ENCODE measurements at regions not wholly inside any gene's neighbourhood (a gene's known extent, or its start where the extent isn't known, plus 50 kb on each side); places are given as distances from the start of the nearest gene placed in this dataset.

DNA sequence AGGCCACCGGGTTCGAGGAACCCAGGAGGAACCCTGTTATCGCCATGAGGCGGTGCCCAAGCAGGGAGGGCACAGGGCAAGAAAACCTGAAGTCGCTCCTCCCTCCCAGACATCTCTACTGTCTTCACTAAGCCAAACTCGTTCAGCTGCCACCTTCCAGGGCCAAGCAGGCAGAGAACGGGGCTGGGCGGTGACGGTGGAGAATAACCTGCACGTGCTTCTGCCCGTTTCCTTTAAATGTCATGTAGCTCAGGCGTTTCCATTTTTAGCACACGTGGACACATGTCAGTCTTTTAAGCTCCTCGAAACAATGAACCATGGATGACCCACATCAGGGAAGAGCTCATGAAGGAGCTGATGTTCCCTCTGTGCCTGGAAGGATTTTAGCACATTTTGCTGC lies 124.3 kb upstream of the KLF6 start:
- DNase-seq (ENCODE audit: low read depth, low spot score) = no peak

DNA sequence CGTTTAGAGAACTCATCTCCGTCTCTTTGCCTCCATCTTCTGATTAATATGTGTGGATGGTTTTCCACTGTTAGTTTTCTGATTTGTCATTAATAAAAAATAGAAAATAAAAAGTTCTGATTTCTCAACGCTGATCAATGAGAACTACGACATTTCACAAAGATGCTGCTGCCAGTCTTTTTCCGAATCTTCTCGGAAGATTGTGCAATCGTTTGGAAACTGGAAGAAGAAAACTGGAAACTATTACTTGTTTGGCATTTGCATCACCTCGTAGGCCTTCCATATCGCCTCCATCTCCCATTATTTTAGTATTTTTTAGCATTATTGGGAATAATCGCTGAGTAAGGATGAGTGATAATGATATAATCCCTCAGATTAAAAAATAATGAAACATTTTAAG lies 123.2 kb upstream of the KLF6 start:
- no peak for DNase-seq (ENCODE audit: low read depth, low spot score)

DNA sequence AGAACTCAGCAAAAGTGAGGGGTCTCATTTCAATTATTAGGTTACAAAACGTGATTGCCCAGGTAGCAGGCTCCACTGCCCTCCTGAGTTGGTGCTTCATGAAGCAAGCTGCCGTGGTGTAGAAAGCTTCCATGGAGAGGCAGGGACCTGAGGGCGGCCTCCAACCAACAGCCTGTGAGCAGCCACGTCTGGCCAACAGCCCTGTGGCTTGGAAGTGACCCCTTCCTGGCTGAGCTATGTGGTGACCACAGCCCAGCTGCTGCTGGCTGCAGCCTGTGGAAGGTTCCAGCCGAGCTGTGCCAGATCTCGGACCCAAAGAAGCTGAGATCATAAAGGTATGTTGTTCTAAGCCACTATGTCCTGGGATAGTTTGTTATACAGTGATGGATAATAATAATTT lies 122.5 kb upstream of the KLF6 start:
- no peak for DNase-seq (ENCODE audit: low read depth, low spot score)

DNA sequence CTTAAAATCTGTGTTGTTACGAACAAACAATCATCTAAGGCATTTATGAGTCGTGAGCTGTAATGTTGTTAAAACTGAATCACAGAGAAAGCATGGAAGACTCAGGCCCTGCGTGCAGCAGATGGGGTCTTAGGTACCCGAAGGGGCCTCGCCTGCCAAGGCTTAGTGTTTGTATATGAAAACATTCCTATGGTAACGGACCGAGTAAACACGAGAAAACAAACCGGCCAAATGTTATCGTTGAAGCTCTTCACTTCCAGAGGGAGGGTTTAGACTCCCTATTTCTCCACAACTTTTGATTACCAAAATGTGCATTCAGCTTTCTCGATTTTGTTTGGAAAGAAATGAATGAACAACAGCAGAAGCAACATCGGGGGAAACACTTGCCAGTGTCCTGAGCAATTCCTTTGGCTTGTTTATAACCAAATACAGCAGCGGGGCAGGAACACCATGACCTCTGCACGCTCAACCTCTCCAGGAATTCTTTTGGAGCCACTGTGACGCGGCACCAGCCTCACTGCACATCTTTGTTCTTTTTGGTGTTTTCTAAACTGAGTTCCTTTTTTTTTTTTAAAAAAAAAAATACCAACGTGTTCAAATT lies 121.6 kb upstream of the KLF6 start:
- DNase-seq (ENCODE audit: low read depth, low spot score) = no peak

DNA sequence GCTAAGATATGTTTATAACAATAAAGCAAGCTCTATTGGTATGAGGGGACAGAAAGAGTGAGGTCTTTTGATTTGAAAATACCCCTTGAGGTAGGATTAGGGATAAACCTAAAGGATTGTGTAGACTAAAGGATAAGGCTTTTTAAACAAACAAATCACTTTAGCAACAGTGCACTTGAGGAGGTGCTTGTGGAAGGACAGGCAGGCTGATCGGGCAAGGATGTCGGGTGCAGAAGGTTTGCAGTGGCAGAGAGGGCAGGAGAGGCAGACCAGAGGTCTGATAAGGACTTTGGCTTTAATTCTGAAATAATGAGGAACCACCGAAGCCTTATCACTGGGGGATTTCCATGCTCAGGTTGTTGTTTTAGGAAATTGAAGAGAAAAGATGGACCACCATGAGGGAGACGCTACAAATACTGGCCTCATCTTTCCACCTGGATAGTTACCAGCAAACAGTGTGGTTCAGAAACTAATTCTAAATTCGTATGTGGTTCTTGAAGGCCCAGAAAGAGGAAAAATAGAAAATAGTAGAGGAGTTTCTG lies 119.5 kb upstream of the KLF6 start:
- no peak for DNase-seq (ENCODE audit: low read depth, low spot score)

DNA sequence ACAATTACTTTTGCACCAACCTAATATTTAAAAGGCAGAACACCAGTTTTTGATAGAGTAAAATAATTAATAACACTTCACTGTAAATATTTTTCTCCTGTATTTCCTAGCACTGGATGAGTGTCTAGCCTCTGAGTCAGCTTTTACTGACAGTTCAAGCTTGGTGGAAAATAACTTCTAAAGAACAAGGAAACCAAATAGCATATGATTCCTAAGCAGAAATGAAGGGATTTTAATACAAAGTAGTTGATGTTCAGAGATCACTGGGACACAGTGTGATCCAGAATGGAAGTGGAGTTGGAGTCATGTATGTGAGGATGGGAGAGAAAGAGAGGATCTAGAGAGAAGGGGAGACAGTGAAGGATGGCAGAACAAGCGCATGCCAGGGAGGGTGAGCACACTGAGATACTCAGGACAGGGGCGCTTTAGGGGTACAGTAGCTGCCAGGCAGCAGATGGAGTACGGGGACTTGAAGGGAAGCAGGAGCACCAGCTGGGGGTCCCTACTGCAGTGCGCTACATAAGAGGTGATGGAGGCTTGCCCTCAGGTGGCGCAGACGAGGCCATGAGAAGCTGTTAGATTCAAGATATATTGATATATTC lies 117.9 kb upstream of the KLF6 start:
- DNase-seq (ENCODE audit: low read depth, low spot score) = no peak

DNA sequence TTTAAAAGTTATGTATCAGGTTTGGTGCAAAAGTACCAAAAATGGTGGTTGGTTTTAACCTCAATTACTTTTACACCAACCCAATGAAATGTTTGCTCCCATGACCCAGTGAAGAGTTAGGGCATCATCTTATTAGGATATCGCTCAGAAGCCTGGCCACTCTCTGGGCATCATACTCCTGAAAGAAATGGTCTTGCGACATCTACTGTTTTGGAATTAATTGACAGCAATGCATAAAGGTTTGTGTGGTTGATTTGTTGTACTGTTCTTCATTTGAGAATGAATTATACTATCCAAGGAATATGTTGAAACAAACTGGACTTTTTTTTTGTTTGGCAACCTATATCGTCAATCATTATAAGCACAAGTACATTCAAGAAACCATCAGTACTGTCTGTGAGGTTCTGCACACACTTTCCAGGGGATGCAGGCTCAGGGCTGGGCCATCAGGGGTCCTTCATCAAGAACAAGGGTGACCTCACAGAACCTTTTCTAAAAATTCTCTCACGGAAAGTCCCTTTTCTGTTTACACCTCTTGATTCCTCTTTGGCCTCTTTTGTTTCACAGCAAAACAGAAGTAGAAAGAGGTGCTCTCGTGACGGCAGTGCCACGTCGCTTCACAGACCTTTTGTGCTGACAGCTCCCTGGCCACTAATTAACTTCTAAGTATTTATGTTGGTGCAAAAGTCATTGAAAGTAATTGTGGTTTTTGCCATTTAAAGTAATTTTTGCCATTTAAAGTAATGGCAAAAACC lies 117.2 kb upstream of the KLF6 start:
- no peak for DNase-seq (ENCODE audit: low read depth, low spot score)

DNA sequence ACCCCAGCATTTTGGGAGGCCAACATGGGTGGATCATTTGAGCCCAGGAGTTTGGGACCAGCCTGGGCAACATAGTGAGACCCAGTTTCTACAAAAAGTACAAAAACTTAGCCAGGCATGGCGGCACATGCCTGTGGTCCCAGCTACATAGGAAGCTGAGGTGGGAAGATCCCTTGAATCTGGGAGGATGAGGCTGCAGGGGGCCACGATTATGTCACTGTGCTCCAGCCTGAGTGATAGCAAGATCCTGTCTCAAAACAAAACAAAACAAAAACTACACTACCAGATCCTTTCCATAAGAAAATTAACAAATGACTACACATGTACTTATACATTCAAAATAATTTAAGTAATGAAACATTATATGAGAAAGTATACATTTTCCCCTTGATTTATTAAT lies 116.4 kb upstream of the KLF6 start:
- no peak for DNase-seq (ENCODE audit: low read depth, low spot score)

DNA sequence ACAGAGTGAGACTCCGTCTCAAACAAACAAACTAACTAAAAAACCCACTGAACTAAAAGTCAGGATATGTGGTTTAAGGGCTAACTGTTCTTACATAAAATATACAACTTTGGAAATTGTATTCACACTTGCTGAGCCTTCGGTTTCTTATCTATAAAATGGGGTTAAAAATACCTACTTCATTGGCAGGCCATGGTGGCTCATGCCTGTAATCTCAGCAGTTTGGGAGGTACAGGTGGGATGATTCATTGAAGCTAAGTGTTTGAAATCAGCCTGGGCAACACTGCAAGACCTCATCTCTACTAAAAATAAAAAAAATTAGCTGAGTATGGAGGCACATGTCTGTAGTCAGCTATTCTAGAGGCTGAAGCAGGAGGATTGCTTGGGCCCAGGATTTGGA lies 115.4 kb upstream of the KLF6 start:
- DNase-seq (ENCODE audit: low read depth, low spot score) = no peak

DNA sequence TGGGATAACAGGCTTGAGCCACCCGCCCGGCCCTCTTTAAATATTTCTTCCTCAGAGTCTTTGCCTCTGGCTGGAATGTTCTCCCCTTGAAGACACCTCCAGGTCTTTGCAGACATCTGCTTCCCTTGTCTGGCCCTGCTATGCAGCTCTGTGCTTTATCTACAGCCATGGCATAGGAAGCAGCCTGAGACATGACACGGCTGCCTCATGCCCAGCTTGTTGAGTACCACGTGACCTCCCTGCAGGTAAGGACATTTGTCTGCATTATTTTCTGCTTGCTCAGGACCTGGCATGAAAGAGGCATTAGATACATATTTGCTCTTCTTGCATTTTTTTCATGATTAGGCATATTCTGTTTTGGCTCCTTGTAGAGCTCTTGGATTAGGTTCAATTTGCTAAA lies 113.8 kb upstream of the KLF6 start:
- no peak for DNase-seq (ENCODE audit: low read depth, low spot score)

DNA sequence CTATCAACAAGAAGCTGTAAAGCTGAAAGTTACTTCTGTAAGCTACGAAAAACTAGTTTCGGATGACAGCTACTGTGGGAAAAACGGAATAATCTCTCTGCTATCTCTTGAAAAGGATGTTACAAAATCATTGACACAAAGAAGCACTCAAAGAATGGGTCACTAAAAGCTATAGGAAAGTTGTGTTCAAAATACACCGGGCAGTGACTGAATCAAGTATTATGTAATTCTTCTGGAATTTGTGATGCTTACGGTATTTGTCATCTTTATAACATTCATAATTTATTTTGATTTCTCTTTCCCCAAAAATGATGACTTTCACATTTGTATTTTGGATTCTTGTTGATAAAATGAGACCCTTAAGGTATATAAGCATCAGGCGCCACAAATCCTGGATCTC lies 112.1 kb upstream of the KLF6 start:
- no peak for DNase-seq (ENCODE audit: low read depth, low spot score)

DNA sequence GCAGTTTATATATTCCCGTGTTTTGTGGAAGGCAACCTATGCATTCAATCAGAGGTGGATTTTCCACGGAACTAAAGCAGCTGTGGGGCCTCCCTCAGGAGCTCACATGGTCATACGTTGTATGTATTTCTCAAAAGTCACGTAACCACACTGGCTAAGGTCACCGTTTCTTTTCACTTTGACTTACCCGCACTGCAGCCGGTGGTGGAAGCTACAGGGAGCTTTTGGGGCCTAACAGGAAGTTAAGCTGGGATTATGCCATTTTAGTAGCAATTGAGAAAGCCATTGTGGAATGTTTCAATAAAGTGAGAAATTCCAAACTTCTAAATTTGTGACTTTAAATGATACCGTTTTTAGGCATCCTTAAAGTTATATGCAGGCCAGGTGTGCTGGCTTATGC lies 111.2 kb upstream of the KLF6 start:
- DNase-seq (ENCODE audit: low read depth, low spot score) = no peak

DNA sequence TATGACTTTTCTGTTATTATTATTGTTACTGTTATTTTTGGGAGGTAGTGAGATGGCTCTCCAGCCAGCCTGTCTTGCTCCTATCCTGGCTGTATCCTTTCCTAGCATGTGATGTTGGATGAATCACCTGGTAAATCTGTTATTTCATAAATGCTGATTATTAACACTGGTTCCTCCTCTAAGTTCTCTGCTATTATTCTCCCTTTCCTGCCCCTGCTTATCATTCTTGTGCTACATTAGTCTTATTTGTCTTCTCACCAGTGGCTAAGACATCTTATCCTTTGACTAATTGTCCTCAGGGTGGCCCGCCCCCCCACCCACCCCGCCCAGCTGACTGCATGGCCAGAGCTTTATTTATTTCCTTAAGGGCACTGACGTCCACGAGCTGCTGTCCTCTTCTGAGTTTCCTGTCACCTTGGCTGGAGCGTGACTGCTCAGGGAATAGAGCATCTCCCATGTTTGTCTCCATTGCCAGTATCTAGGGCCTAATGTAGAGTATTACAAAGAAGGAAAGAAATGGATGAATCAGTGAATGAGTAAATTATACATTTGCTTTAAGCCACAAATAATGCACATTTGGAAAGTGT lies 110.1 kb upstream of the KLF6 start:
- no peak for DNase-seq (ENCODE audit: low read depth, low spot score)

DNA sequence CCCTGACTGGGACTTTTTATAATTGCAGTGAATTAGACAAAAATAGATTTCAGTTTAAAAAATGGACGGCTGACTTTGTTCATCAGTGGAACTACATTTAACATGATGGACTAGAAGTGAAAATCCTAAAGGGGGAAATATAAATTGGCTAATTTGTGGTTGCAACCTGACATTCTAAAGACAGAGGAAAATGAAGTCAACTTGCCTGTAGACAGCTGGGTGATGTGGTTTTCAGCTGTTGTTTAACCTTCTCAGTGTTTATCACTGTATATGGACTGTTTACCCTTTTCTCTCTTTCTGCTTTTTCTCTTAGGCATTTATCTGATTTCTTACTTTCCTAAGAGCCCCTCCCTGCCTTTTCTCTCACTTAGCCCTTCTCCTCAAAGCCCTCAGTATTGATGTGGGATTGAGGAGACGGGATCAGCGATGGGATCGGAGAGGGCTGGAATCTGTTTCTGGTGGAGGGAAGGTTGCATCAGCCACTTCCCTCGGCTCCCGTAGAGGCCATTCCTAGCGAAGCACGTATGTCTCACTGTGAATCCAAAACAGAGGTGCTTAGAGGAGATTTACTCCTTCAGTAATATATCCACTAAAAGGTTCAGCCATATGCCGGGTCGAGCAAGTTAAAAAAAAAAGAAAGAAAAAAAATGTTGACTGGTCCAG lies 109.0 kb upstream of the KLF6 start:
- DNase-seq (ENCODE audit: low read depth, low spot score) = no peak

DNA sequence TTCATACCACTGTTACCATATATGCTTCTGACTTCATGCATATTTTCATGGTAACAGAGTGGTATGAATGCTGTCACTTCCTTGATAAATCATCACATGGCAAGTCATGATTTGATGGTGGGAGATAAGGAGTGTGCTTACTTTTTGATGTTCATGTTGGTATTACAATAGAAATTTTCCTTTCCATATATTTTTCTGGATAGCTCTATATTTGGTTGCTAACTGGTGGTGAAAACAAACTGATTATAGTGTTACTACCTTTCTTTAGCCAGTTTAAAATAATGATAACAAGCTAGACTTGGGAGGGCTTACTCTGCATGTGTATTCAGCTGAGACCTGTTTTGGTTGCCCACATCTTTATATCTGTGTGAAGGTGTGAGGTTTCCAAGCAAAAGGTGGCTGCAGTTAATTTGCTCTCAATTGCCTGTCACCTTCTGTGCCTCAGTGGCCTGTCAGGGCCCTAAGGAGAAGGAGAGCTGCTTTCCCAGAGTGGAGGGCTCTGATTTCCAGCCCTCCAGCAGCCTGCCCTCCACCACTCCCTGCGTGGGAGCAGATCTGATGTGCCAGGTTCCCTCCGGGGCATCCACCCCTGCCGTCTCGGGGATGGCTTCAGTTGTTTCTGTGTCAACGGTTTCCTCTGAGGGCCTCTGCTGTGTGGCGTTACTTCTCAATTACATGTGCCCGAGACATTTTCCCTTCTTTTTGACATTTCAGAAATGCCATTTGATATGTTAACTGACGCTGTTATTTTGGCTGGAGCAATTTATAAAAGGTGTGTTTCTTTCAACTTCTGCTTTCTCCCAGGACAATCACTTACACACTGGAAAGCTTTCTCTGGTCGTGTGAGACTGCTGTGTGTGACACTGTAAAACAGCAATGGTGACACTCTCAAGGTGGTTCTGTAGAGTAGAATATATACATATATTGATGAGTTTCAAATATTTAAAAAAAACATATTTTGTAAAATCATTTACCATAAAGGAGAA lies 107.7 kb upstream of the KLF6 start:
- DNase-seq (ENCODE audit: low read depth, low spot score) = no peak

DNA sequence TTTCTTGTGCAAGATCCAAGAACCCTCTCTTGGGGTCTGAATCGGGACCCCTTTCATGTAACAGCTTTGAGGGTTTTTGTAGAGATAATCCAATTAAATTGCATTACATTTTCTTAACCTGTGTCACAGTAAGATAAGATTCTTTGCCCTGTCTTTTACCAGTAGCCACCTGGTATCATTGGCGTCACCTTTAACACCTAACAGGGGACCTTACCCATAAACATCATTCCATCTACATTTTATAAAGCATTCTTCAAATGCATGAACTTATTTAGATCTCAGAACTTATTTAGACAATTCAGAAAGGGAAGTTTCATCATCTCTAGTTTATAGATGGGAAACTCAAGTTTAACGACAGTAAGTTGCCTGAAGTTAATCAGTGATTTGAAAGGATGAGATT lies 106.4 kb upstream of the KLF6 start:
- DNase-seq (ENCODE audit: low read depth, low spot score) = no peak

DNA sequence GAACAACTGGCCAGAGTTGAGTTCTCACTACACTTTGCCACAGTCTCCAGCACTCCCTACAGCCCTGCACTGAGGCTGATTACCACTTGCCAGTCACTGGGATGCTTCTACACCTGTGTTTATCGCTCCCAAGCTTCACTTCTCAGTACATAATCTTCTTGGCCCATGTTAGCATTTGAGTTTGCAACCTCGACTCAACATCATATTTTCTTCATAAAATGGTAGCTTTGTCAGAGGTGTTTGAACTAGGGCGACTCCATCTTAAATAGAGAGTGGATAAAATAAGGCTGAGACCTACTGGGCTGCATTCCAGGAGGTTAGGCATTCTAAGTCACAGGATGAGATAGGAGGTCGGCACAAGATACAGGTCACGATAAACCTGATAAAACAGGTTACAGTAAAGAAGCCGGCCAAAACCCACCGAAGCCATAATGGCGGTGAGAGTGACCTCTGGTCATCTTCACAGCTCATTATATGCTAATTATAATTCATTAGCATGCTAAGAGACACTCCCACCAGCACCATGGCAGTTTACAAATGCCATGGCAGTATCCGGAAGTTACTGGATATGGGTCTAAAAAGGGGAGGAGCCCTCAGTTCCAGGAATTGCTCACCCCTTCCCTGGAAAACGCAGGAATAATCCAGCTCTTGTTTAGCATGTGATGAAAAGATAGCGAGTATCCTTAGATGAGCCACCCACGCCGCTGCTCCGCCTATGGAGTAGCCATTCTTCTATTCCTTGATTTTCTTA lies 105.8 kb upstream of the KLF6 start:
- DNase-seq (ENCODE audit: low read depth, low spot score) = no peak

DNA sequence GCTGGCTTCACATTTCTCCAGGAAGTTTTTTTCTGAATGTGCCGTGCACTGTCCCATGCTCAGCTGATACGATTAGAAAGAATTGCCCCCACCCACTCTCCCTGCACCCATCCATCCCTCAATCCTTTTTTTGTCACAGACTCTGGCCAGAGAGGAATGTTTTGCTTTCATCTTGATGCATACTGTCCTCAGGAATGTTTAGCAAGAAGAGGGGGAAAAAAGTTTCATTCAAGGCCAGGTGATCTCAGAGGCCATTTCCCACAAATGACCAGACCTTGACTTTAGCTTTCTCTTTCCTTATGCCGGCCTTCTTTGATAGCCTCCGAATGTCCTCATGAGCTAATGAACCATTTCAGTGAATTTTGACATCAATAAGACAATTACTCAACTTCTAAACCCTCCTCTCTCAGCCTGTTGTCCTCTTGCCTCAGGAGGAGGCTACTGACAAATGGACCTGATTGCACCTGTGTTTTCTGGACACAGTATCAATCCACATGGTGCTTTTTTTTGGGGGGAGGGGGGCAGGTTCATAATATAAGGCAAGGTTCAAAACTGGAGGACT lies 105.0 kb upstream of the KLF6 start:
- no peak for DNase-seq (ENCODE audit: low read depth, low spot score)

DNA sequence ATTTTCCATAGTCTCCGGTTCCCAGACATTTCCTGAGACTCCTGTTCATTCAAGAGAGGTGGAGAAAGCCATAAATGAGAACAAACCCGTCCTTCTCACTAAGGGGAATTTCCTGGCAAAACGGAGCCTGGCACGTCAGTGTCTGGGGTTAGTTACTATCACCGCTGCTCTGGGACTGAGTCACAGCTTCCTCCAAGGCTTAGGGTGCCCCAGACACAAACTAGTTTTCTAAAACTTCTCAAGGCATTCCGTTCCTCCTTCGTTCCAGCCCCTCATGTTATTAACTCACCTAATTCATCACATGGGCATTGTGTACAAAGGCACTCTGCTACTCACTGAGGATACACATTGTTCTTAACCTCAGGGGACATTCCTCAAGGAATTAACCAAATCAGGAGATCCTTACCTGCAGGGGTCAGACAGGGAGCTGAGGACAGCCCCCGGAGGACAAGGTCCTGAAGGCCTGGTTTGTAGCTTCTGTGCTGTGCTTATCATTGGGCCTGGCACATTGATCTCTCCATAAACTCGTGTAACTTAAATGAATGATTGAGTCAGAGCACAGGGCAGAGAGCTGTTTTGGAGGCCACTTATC lies 103.0 kb upstream of the KLF6 start:
- no peak for DNase-seq (ENCODE audit: low read depth, low spot score)

Data from smooth muscle cell of the brain vasculature (primary cell).